K562 (cell line): ENCODE measurements at regions not wholly inside any gene's neighbourhood (a gene's known extent, or its start where the extent isn't known, plus 50 kb on each side); places are given as distances from the start of the nearest gene placed in this dataset.

Experiments
- ATAC-seq: fragments of 200-7000 bp; cut with Tn5 transposase; 3 replicates; pipeline ENCODE4 v1.9.1; 2020; ENCODE audit warnings: moderate library complexity
- BruUV-seq: library from RNA; stranded (reverse); fragments of 400-500 nt; replicated peaks from 2 replicates; lab custom pipeline; 2021; lab: Mats Ljungman, UMichigan
- CTCF ChIA-PET: fragments of 300-600 bp; formaldehyde crosslinking; extraction: SDS; loops from one replicate; lab custom pipeline; 2021; ENCODE audit warnings: low intra/inter-chr PET ratio; lab: Yijun Ruan, JAX
- POLR2A ChIA-PET: fragments of 300-600, 350-650 bp; sonication (Branson Sonifier 250); formaldehyde crosslinking; extraction: SDS; loops from one replicate; lab custom pipeline; 2021; ENCODE audit warnings: antibody characterized with exemption, inconsistent platforms; lab: Yijun Ruan, JAX
- DNase-seq, 4 experiments: peaks; one replicate each; pipeline versions ENCODE4 v3.0.0 to v3.0.0-alpha.2; 2011 to 2018; ENCODE audit warnings: low spot score in 3 of 4, mixed read lengths in 3 of 4; ENCODE audit errors: extremely low read depth in 1 of 4
- FAIRE-seq: peaks from 2 replicates; lab custom pipeline; 2011; peaks lifted over from hg19 to GRCh38; lab: Jason Lieb, UNC
- H2AFZ ChIP-seq: 2 replicates; pipeline ENCODE4 v1.6.0; 2011; ENCODE audit warnings: low read depth, low read length, control low read depth, inconsistent platforms
- H3K27ac ChIP-seq: fragments of 200-600 bp; 3 replicates; pipeline ENCODE4 v1.8.0; 2011; ENCODE audit warnings: low read depth, mild to moderate bottlenecking, control low read depth, inconsistent platforms, low read length, moderate library complexity, mixed read lengths; ENCODE audit errors: extremely low read depth
- H3K27me3 ChIP-seq, 2 experiments: fragments of 300-600 bp in 1 of 2; 2 replicates in 1 of 2; 3 replicates in 1 of 2; pipeline versions ENCODE4 v1.6.0 to v1.8.0; 2011; ENCODE audit warnings: inconsistent platforms in 2 of 2, low read length in 2 of 2, mild to moderate bottlenecking in 1 of 2, mixed read lengths in 1 of 2, moderate library complexity in 1 of 2; ENCODE audit not compliant: control insufficient read depth in 2 of 2, insufficient read depth in 2 of 2
- H3K36me3 ChIP-seq: fragments of 300-600 bp; 3 replicates; pipeline ENCODE4 v1.8.0; 2011; ENCODE audit warnings: mild to moderate bottlenecking, low read length, inconsistent platforms; ENCODE audit not compliant: control insufficient read depth, insufficient read depth
- H3K4me1 ChIP-seq, 2 experiments: fragments of 200-600 bp in 1 of 2; replicated peaks in 1 of 2; 2 replicates in 1 of 2; 3 replicates in 1 of 2; pipeline versions ENCODE4 v1.5.1 to v1.8.0; 2011; ENCODE audit warnings: inconsistent platforms in 2 of 2, low read length in 2 of 2, mild to moderate bottlenecking in 1 of 2, mixed read lengths in 1 of 2, moderate library complexity in 1 of 2; ENCODE audit not compliant: control insufficient read depth in 2 of 2, insufficient read depth in 2 of 2
- H3K4me2 ChIP-seq: 2 replicates; pipeline ENCODE4 v1.6.1; 2011; ENCODE audit warnings: low read length, control low read depth, inconsistent platforms, mixed read lengths; ENCODE audit not compliant: insufficient read depth
- H3K4me3 ChIP-seq: fragments of 200-600 bp; sonication (generic), shearing (Covaris generic); 2 replicates; pipeline ENCODE4 v1.5.1; 2016; ENCODE audit warnings: control low read depth, inconsistent platforms
- H3K79me2 ChIP-seq: fragments of 200-600 bp; 3 replicates; pipeline ENCODE4 v1.8.0; 2011; ENCODE audit warnings: low read length, inconsistent platforms; ENCODE audit not compliant: control insufficient read depth, insufficient read depth
- H3K9ac ChIP-seq, 2 experiments: 2 replicates each; pipeline versions ENCODE4 v1.6.0 to v1.6.1; 2011; ENCODE audit warnings: low read depth in 2 of 2, low read length in 2 of 2, control low read depth in 1 of 2, inconsistent platforms in 1 of 2, mild to moderate bottlenecking in 1 of 2, mixed read lengths in 1 of 2; ENCODE audit not compliant: insufficient read depth in 1 of 2
- H3K9me1 ChIP-seq: one replicate; pipeline ENCODE4 v1.6.0; 2011; ENCODE audit warnings: inconsistent platforms, mild to moderate bottlenecking, low read length, moderate library complexity; ENCODE audit not compliant: control insufficient read depth, insufficient read depth
- H3K9me3 ChIP-seq: replicated peaks from 2 replicates; pipeline ENCODE4 v1.5.1; 2011; ENCODE audit warnings: low read depth, low read length, inconsistent platforms; ENCODE audit not compliant: control insufficient read depth, insufficient read depth
- H4K20me1 ChIP-seq: replicated peaks from 2 replicates; pipeline ENCODE4 v1.6.1; 2011; ENCODE audit warnings: low read length, inconsistent platforms, mixed read lengths; ENCODE audit not compliant: control insufficient read depth, insufficient read depth
- RBFOX2 ChIP-seq: fragments of 200-400 bp; formaldehyde crosslinking; IDR thresholded peaks from 2 replicates; pipeline ENCODE4 v1.6.1; 2017; ENCODE audit warnings: low read depth, mild to moderate bottlenecking, low read length, moderate library complexity
- TARDBP ChIP-seq: fragments of 450-650 bp; IDR thresholded peaks from 2 replicates; pipeline ENCODE4 v1.6.1; 2016
- ZNF699 ChIP-seq: fragments of 250-450 bp; sonication (Bioruptor Pico); IDR thresholded peaks from 2 replicates; pipeline ENCODE4 v1.8.0; 2021; ENCODE audit warnings: mild to moderate bottlenecking, moderate library complexity; ENCODE audit not compliant: insufficient replicate concordance
- WGBS: fragments of 100-300 bp; shearing (Covaris generic); methylation state at CpG from one replicate; pipeline ENCODE4 v1.1.6; 2016; ENCODE audit warnings: low coverage, mixed read lengths; ENCODE audit not compliant: insufficient coverage; ENCODE audit errors: missing lambda C conversion rate; 5-methylcytosine and 5-hydroxymethylcytosine counted together
- in situ Hi-C: fragments of 300-500 bp; cut with MboI; formaldehyde crosslinking; loops from 4 replicates; pipeline ENCODE4 v1.15.0; 2018; ENCODE audit warnings: inconsistent platforms, mixed read lengths
- intact Hi-C: fragments of 100-400 bp; cut with micrococcal nuclease; formaldehyde crosslinking; loops from 2 replicates; pipeline ENCODE4 v1.14.2; 2022
- TF ChIP-seq, protein P1 (sequence below): sonication (generic); formaldehyde crosslinking; IDR thresholded peaks from 2 replicates; pipeline ENCODE4 v1.8.0; 2022; ENCODE audit warnings: mild to moderate bottlenecking, missing genetic modification reagents

DNA sequence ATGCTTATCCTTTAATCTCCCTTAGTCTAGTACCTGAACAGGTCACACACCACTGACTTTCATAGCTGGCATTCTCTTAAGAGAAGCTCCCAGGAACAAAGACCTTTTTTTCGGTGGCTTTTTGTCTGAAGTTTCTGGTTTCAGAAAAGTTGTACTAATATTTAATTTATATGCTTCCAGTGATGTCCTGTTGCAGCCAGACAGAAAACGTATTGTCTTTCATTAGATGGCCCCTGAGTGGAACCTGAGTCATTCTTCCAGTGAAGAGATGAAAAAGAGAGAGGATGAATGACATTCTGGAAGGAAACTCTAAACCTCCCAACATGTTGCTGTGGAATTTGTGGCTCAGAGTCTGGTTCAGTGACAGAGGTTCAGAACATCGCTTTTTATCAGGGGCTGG lies 274.8 kb upstream of the TAC1 start:
- no peak overlapping the region for H3K4me3 ChIP-seq
- H3K79me2 ChIP-seq = no peaks in the 10 kb centered on the region
- ChIA-PET CTCF (no interaction called here), POLR2A (interaction anchor here (1.2 kb wide), 1 partner anchor 9 kb away, joined by 3 read pairs; no protein-coding TSS in a partner anchor)
- DNase-seq (no peak), FAIRE-seq (no peak), ATAC-seq (no peak)
- no peaks in the 10 kb centered on the region for H3K27me3 ChIP-seq
- H3K9me3 ChIP-seq = no peaks in the 10 kb centered on the region
- H3K27ac ChIP-seq = no peak overlapping the region
- H2AFZ ChIP-seq = 0 out of 2 replicates have a peak overlapping the region, but pooled peaks have one; percentile 13
- in situ Hi-C loops = no loop called here
- 5% methylated on average over 3 of the region's 3 CpGs for WGBS
- peaks cover 0 to 3% of the 10 kb centered on the region in 2 experiments; a peak in 1 of 5 replicates for H3K4me1 ChIP-seq
- no peaks in the 10 kb centered on the region for H3K9me1 ChIP-seq
- H3K4me2 ChIP-seq = no peak overlapping the region
- H3K9ac ChIP-seq = no peak overlapping the region
- no peaks in the 10 kb centered on the region for H4K20me1 ChIP-seq
- H3K36me3 ChIP-seq = no peaks in the 10 kb centered on the region
- BruUV-seq = no TSS peak
- TF ChIP-seq TARDBP (no peak), ZNF699 (CRISPR knock-in tag) (no peak), RBFOX2 (no peak)
- TF ChIP-seq, protein P1, sequence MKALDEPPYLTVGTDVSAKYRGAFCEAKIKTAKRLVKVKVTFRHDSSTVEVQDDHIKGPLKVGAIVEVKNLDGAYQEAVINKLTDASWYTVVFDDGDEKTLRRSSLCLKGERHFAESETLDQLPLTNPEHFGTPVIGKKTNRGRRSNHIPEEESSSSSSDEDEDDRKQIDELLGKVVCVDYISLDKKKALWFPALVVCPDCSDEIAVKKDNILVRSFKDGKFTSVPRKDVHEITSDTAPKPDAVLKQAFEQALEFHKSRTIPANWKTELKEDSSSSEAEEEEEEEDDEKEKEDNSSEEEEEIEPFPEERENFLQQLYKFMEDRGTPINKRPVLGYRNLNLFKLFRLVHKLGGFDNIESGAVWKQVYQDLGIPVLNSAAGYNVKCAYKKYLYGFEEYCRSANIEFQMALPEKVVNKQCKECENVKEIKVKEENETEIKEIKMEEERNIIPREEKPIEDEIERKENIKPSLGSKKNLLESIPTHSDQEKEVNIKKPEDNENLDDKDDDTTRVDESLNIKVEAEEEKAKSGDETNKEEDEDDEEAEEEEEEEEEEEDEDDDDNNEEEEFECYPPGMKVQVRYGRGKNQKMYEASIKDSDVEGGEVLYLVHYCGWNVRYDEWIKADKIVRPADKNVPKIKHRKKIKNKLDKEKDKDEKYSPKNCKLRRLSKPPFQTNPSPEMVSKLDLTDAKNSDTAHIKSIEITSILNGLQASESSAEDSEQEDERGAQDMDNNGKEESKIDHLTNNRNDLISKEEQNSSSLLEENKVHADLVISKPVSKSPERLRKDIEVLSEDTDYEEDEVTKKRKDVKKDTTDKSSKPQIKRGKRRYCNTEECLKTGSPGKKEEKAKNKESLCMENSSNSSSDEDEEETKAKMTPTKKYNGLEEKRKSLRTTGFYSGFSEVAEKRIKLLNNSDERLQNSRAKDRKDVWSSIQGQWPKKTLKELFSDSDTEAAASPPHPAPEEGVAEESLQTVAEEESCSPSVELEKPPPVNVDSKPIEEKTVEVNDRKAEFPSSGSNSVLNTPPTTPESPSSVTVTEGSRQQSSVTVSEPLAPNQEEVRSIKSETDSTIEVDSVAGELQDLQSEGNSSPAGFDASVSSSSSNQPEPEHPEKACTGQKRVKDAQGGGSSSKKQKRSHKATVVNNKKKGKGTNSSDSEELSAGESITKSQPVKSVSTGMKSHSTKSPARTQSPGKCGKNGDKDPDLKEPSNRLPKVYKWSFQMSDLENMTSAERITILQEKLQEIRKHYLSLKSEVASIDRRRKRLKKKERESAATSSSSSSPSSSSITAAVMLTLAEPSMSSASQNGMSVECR (CRISPR knock-in tag) = no peak
- intact Hi-C loops = no loop called here
